K562 (cell line): ENCODE measurements at regions not wholly inside any gene's neighbourhood (a gene's known extent, or its start where the extent isn't known, plus 50 kb on each side); places are given as distances from the start of the nearest gene placed in this dataset.

Experiments used
- CBX2 ChIP-seq: fragments of 200-600 bp; sonication (generic); IDR thresholded peaks from one replicate; pipeline ENCODE4 v1.6.1; 2012; ENCODE audit warnings: mild to moderate bottlenecking, low read length, inconsistent platforms; ENCODE audit not compliant: insufficient read depth, poor library complexity, severe bottlenecking
- DDX20 ChIP-seq: fragments of 450-650 bp; IDR thresholded peaks from 2 replicates; pipeline ENCODE4 v1.6.1; 2016; ENCODE audit warnings: missing genetic modification characterization, low read depth, mild to moderate bottlenecking, missing compliant biosample characterization, moderate library complexity
- ETV5 ChIP-seq: sonication (generic); formaldehyde crosslinking; IDR thresholded peaks from 2 replicates; pipeline ENCODE4 v1.4.0; 2020; ENCODE audit warnings: low read depth, mild to moderate bottlenecking, missing genetic modification reagents
- FOXJ2 ChIP-seq: fragments of 200-800 bp; sonication (Bioruptor generic); IDR thresholded peaks from 2 replicates; pipeline ENCODE4 v1.6.1; 2016; ENCODE audit warnings: missing genetic modification characterization, missing compliant biosample characterization
- FOXK1 ChIP-seq: sonication (generic); formaldehyde crosslinking; IDR thresholded peaks from 2 replicates; pipeline ENCODE4 v1.8.0; 2022; ENCODE audit warnings: missing genetic modification reagents, mild to moderate bottlenecking, borderline replicate concordance
- HBP1 ChIP-seq: fragments of 450-650 bp; formaldehyde crosslinking; IDR thresholded peaks from 2 replicates; pipeline ENCODE4 v1.4.0; 2022; ENCODE audit warnings: missing genetic modification characterization
- MTA2 ChIP-seq: fragments of 450-650 bp; IDR thresholded peaks from 2 replicates; pipeline ENCODE4 v1.6.1; 2016; ENCODE audit warnings: low read depth
- NELFE ChIP-seq: IDR thresholded peaks from 2 replicates; pipeline ENCODE4 v1.6.1; 2011; ENCODE audit warnings: mild to moderate bottlenecking; ENCODE audit not compliant: insufficient read depth, insufficient read length
- PATZ1 ChIP-seq: fragments of 250-450 bp; sonication (Bioruptor Pico); IDR thresholded peaks from 2 replicates; pipeline ENCODE4 v1.5.0; 2020; ENCODE audit warnings: mild to moderate bottlenecking, borderline replicate concordance
- RBM17 ChIP-seq: fragments of 200-400 bp; formaldehyde crosslinking; IDR thresholded peaks from 2 replicates; pipeline ENCODE4 v1.6.1; 2017; ENCODE audit warnings: low read depth, mild to moderate bottlenecking, low read length, borderline replicate concordance
- SP1 ChIP-seq: sonication (generic); formaldehyde crosslinking; IDR thresholded peaks from 2 replicates; pipeline ENCODE4 v1.8.1; 2022; ENCODE audit warnings: mild to moderate bottlenecking, missing genetic modification reagents
- SREBF1 ChIP-seq: fragments of 150-350 bp; IDR thresholded peaks from 2 replicates; pipeline ENCODE4 v1.6.1; 2014; ENCODE audit warnings: antibody characterized with exemption, low read depth, low read length, borderline replicate concordance
- TFE3 ChIP-seq: fragments of 450-650 bp; formaldehyde crosslinking; IDR thresholded peaks from 2 replicates; pipeline ENCODE4 v1.4.0; 2020; ENCODE audit warnings: mild to moderate bottlenecking, mixed read lengths
- U2AF1 ChIP-seq: fragments of 200-400 bp; formaldehyde crosslinking; optimal IDR thresholded peaks from 2 replicates; pipeline ENCODE3; 2017; ENCODE audit warnings: mild to moderate bottlenecking, low read depth, low read length, moderate library complexity
- U2AF2 ChIP-seq: fragments of 200-400 bp; formaldehyde crosslinking; optimal IDR thresholded peaks from 2 replicates; pipeline ENCODE3; 2017; ENCODE audit warnings: low read depth, mild to moderate bottlenecking, low read length
- ZKSCAN3 ChIP-seq: fragments of 250-450 bp; sonication (Bioruptor Pico); IDR thresholded peaks from 2 replicates; pipeline ENCODE4 v1.4.0; 2020
- ZNF316 ChIP-seq: fragments of 450-650 bp; IDR thresholded peaks from 2 replicates; pipeline ENCODE4 v1.6.1; 2016
- ZNF512 ChIP-seq: IDR thresholded peaks from 2 replicates; pipeline ENCODE4 v1.6.1; 2016; ENCODE audit warnings: missing genetic modification characterization, missing compliant biosample characterization
- ZNF77 ChIP-seq: fragments of 250-450 bp; sonication (Bioruptor Pico); IDR thresholded peaks from 2 replicates; pipeline ENCODE4 v1.5.0; 2020

GRCh38 chr1:30524840-30525617, 198.4 kb downstream of the MATN1 start (continued):
- TF ChIP-seq HBP1 (CRISPR knock-in tag) (peak; percentile 77; the same call in 1 of the 2 replicates), RBM17 (no peak), ZKSCAN3 (no peak), ZNF512 (tag) (peak; percentile 65), TFE3 (CRISPR knock-in tag) (no peak), PATZ1 (CRISPR knock-in tag) (no peak), FOXJ2 (no peak), U2AF2 (no peak), SP1 (no peak), MTA2 (no peak), DDX20 (tag) (no peak), SREBF1 (no peak), U2AF1 (no peak), ZNF77 (CRISPR knock-in tag) (no peak), NELFE (no peak), CBX2 (no peak), ZNF316 (no peak), ETV5 (CRISPR knock-in tag) (no peak), FOXK1 (CRISPR knock-in tag) (no peak)
